Liver (tissue), 8 donors: ENCODE measurements at regions not wholly inside any gene's neighbourhood (a gene's known extent, or its start where the extent isn't known, plus 50 kb on each side); places are given as distances from the start of the nearest gene placed in this dataset.

Experiments
- DNase-seq: peaks from one replicate; pipeline ENCODE4 v3.0.0-alpha.2; 2017; ENCODE audit warnings: low spot score
- H3K27ac ChIP-seq, 2 donors: one replicate each; pipeline ENCODE4 v1.7.0; 2013; ENCODE audit warnings: inconsistent platforms in 2 of 2, low read length in 2 of 2, control low read depth in 1 of 2, low read depth in 1 of 2, mild to moderate bottlenecking in 1 of 2
- H3K27me3 ChIP-seq, 4 donors: one replicate each; pipeline versions ENCODE4 v1.6.1 to v1.7.0; 2013; ENCODE audit warnings: low read length in 3 of 4, inconsistent platforms in 1 of 4, mild to moderate bottlenecking in 1 of 4, moderate library complexity in 1 of 4; ENCODE audit not compliant: control insufficient read depth in 4 of 4, insufficient read depth in 4 of 4
- H3K36me3 ChIP-seq, 4 donors: one replicate each; pipeline versions ENCODE4 v1.6.1 to v1.7.0; 2013; ENCODE audit warnings: low read length in 3 of 4, mild to moderate bottlenecking in 3 of 4, low read depth in 1 of 4, moderate library complexity in 1 of 4; ENCODE audit not compliant: control insufficient read depth in 4 of 4, insufficient read depth in 3 of 4
- H3K4me1 ChIP-seq, 4 donors: one replicate each; pipeline versions ENCODE4 v1.6.1 to v1.7.0; 2013; ENCODE audit warnings: low read length in 3 of 4, mild to moderate bottlenecking in 3 of 4, moderate library complexity in 1 of 4; ENCODE audit not compliant: control insufficient read depth in 4 of 4, insufficient read depth in 4 of 4
- H3K4me3 ChIP-seq, 3 donors: one replicate each; pipeline versions ENCODE4 v1.6.1 to v1.7.0; 2013; ENCODE audit warnings: low read length in 3 of 3, control low read depth in 1 of 3, low read depth in 1 of 3, mild to moderate bottlenecking in 1 of 3
- H3K9ac ChIP-seq, 2 donors: one replicate each; pipeline ENCODE4 v1.7.0; 2013; ENCODE audit warnings: low read length in 2 of 2, mild to moderate bottlenecking in 2 of 2, moderate library complexity in 2 of 2, control low read depth in 1 of 2, low read depth in 1 of 2
- H3K9me3 ChIP-seq, 4 donors: one replicate each; pipeline versions ENCODE4 v1.6.1 to v1.7.0; 2013; ENCODE audit warnings: low read length in 3 of 4; ENCODE audit not compliant: control insufficient read depth in 4 of 4
- ATF3 ChIP-seq: IDR thresholded peaks from 2 replicates; pipeline ENCODE4 v1.6.1; 2016; ENCODE audit warnings: antibody characterized with exemption
- CTCF ChIP-seq: fragments of 150-350 bp; IDR thresholded peaks from 2 replicates; pipeline ENCODE4 v1.5.1; 2017; ENCODE audit warnings: improper control_type of control experiment, low read depth, low read length; ENCODE audit not compliant: missing input control
- EGR1 ChIP-seq, 2 donors: IDR thresholded peaks; 2 replicates each; pipeline ENCODE4 v1.6.1; 2016 to 2018; ENCODE audit warnings: antibody characterized with exemption in 2 of 2, low read depth in 2 of 2
- FOXA1 ChIP-seq: IDR thresholded peaks from 2 replicates; pipeline ENCODE4 v1.6.1; 2016; ENCODE audit warnings: antibody characterized with exemption
- FOXA2 ChIP-seq: IDR thresholded peaks from 2 replicates; pipeline ENCODE4 v1.6.1; 2016; ENCODE audit warnings: antibody characterized with exemption
- GABPA ChIP-seq, 2 donors: IDR thresholded peaks in 1 of 2; conservative IDR thresholded peaks in 1 of 2; 2 replicates each; pipeline ENCODE4 v1.6.1; 2016; ENCODE audit warnings: antibody characterized with exemption in 2 of 2, mild to moderate bottlenecking in 1 of 2, moderate library complexity in 1 of 2
- HNF4A ChIP-seq, 2 donors: conservative IDR thresholded peaks; 2 replicates each; pipeline ENCODE4 v1.6.1; 2016; ENCODE audit warnings: antibody characterized with exemption in 2 of 2, mild to moderate bottlenecking in 2 of 2
- HNF4G ChIP-seq: IDR thresholded peaks from 2 replicates; pipeline ENCODE4 v1.6.1; 2016; ENCODE audit warnings: antibody characterized with exemption
- JUND ChIP-seq, 2 donors: IDR thresholded peaks; 2 replicates each; pipeline ENCODE4 v1.6.1; 2016; ENCODE audit warnings: antibody characterized with exemption in 2 of 2
- MAX ChIP-seq: IDR thresholded peaks from 2 replicates; pipeline ENCODE4 v1.6.1; 2016; ENCODE audit warnings: antibody characterized with exemption
- NR2F2 ChIP-seq: IDR thresholded peaks from 2 replicates; pipeline ENCODE4 v1.6.1; 2016; ENCODE audit warnings: antibody characterized with exemption
- RAD21 ChIP-seq, 2 donors: IDR thresholded peaks; 2 replicates each; pipeline ENCODE4 v1.6.1; 2016; ENCODE audit warnings: antibody characterized with exemption in 2 of 2, mild to moderate bottlenecking in 2 of 2
- REST ChIP-seq: IDR thresholded peaks from 2 replicates; pipeline ENCODE4 v1.6.1; 2016; ENCODE audit warnings: antibody characterized with exemption, mild to moderate bottlenecking
- RXRA ChIP-seq, 2 donors: IDR thresholded peaks; 2 replicates each; pipeline ENCODE4 v1.6.1; 2017 to 2018; ENCODE audit warnings: antibody characterized with exemption in 2 of 2, mild to moderate bottlenecking in 1 of 2
- SP1 ChIP-seq: IDR thresholded peaks from 2 replicates; pipeline ENCODE4 v1.6.1; 2018; ENCODE audit warnings: antibody characterized with exemption, mild to moderate bottlenecking
- TAF1 ChIP-seq: conservative IDR thresholded peaks from 2 replicates; pipeline ENCODE4 v1.6.1; 2016; ENCODE audit warnings: antibody characterized with exemption, mild to moderate bottlenecking
- YY1 ChIP-seq: IDR thresholded peaks from 2 replicates; pipeline ENCODE4 v1.6.1; 2016; ENCODE audit warnings: antibody characterized with exemption, mild to moderate bottlenecking
- ZBTB33 ChIP-seq: IDR thresholded peaks from 2 replicates; pipeline ENCODE4 v1.6.1; 2016; ENCODE audit warnings: antibody characterized with exemption
- WGBS: extraction: QIAGEN DNeasy Blood & Tissue Kit; methylation state at CpG from one replicate; pipeline ENCODE4 v1.1.7; 2013; 5-methylcytosine and 5-hydroxymethylcytosine counted together
- donor health status: healthy.
- donor health status: healthy.
- donor health status: healthy.
- donor health status: healthy.
- donor health status: healthy.

GRCh38 chr3:69560116-69560515, 174.2 kb upstream of the FRMD4B start:
- DNase-seq: no peak
- Histone ChIP-seq H3K9me3 (no peaks in the 10 kb centered on the region), H3K36me3 (no peaks in the 10 kb centered on the region), H3K27me3 (no peaks in the 10 kb centered on the region), H3K4me3 (no peak overlapping the region), H3K27ac (no peak overlapping the region), H3K9ac (no peak overlapping the region), H3K4me1 (peaks cover 0 to 7% (median 6%) of the 10 kb centered on the region in 4 donors)
- WGBS: 87% methylated on average over 4 of the region's 4 CpGs
- no peak for TF ChIP-seq EGR1 (IDR thresholded peaks at IDR 0.05; ENCODE audit: low read depth in 2 of 2)
- TF ChIP-seq ZBTB33: no peak
- no peak for TF ChIP-seq HNF4A (conservative IDR thresholded peaks at IDR 0.05)
- no peak for TF ChIP-seq RXRA (IDR thresholded peaks at IDR 0.05)
- TF ChIP-seq CTCF: no peak

GRCh38 chr3:69558912-69559311, 173.0 kb upstream of the FRMD4B start:
- no peak overlapping the region for H3K27ac ChIP-seq
- 19% methylated on average over 2 of the region's 2 CpGs for WGBS
- peaks cover under 1 to 18% (median 17%) of the 10 kb centered on the region in 4 donors for H3K4me1 ChIP-seq
- TF ChIP-seq ATF3 (peak; percentile 55), RXRA (IDR thresholded peaks at IDR 0.05) (peak in 1 of 2 donors; percentile 59), GABPA (IDR thresholded peaks at IDR 0.05 in 1 of 2, conservative IDR thresholded peaks at IDR 0.05 in 1 of 2) (peak in 1 of 2 donors; percentile 27), MAX (peak; percentile 69), CTCF (no peak), NR2F2 (no peak), FOXA1 (peak; percentile 16), YY1 (peak; percentile 78), HNF4A (conservative IDR thresholded peaks at IDR 0.05) (peak; percentile 54 to 71), FOXA2 (peak; percentile 40), RAD21 (IDR thresholded peaks at IDR 0.05) (peak; percentile 43 to 50), REST (peak; percentile 36), SP1 (peak; percentile 47), JUND (IDR thresholded peaks at IDR 0.05) (peak; percentile 48 to 74), EGR1 (IDR thresholded peaks at IDR 0.05; ENCODE audit: low read depth in 2 of 2) (no peak), ZBTB33 (no peak), HNF4G (no peak), TAF1 (no peak)
- H3K27me3 ChIP-seq: no peaks in the 10 kb centered on the region
- no peak for DNase-seq
- no peaks in the 10 kb centered on the region for H3K36me3 ChIP-seq
- H3K4me3 ChIP-seq: no peak overlapping the region
- no peaks in the 10 kb centered on the region for H3K9me3 ChIP-seq
- H3K9ac ChIP-seq: no peak overlapping the region
